NCI-H146 treated with DMSO at 0.1 percent for 48 hours (cell line): ENCODE measurements at regions not wholly inside any gene's neighbourhood (a gene's known extent, or its start where the extent isn't known, plus 50 kb on each side); places are given as distances from the start of the nearest gene placed in this dataset.
A peak's percentile ranks its signal among the peaks of the same experiment; 100 is the strongest.
"Not testable (repeated sequence)": the region's sequence is repeated elsewhere in the genome, so short reads cannot be mapped to it uniquely, and the experiment has no call there.

Experiments
- DNase-seq: peaks from one replicate; lab custom pipeline; 2025; ENCODE audit not compliant: unreplicated experiment; lab: John Stamatoyannopoulos, UW

DNA sequence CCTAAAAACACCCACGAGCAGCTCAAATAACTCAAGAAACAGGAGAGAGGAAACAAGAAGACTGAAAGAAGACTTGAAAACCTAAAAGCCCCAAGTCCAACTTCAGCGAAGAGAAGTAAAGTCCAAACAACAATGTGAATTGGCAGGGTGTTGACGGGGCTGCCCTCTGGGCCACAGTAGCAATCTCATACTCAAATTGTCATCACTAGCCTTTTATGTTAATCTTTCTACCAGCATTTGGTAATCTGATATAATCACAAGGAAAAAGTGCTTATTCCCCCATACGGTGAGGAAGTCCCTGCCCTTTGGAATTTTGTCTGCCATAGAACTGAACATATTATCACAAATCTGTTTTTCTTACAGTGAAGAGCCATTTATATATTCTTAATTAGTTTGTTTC lies 51.5 kb upstream of the IFNE start:
- no peak for DNase-seq

DNA sequence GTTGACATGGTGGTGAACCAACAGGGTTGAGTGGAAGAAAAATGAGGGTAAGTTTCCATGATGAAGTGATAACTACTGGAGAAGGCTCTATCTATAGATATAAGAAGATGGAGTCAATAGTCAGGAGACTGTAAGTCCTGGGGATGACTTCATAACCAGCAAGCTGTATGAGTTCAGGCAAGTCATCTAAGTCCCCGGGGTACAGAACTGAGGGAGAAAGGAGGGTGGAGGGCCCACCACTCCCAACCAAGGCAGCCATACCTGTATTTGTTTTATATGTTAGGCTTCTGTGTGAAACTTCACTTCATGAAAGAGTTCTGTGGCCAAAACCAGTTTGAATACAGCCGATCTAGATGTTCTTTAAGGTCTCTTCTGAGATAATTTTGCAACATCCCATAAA lies 53.3 kb upstream of the IFNE start:
- no peak for DNase-seq

DNA sequence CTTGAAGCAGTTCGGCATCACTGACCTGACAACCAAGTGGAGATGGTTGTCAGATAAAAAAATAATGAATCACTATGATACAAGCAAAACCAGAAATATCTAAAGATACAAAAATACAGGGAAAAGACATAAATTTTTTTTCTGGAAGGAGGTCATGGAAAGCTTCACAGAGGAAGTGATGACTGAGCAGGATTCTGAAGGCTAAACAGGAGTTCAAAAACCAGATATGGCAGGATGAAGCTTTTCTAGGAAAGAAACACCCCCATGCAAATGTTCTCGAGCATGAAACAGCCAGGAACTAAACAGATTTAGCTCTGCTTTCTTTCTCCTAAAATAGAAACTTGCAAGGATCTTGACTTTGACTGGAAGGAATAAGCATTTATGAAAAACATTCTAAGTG lies 60.7 kb upstream of the IFNE start:
- DNase-seq = no peak

DNA sequence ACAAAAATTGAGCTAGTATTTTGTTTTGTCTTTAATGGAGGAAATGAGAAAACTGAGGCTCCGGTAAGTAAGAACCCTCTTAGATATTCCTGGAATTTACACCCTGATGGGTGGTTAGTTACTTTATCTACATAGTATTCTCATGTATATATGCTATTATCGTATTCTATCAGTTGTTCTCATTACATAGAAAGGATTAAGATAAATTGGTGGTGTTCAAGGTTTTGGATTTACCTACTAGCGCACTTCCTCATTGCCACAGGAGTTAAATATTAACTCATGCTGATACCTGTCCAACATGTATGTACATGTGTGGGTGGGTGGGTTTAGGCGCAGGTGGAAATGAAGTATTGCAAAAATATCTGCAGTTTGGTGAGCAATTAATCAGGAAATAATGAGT lies 61.1 kb upstream of the IFNE start:
- DNase-seq = no peak

DNA sequence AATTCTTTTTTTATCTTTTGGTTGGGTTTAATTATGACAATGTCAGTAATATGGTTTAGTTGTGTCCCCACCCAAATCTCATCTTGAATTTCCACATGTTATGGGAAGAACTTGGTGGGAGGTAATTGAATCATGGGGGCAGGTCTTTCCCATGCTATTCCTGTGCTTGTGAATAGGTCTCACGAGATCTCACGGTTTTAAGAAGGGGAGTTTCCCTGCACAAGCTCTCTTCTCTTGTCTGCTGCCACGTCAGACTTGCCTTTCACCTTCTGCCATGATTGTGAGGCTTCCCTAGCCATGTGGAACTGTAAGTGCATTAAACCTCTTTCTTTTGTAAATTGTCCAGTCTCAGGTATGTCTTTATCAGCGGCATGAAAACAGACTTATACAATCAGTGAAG lies 61.7 kb upstream of the IFNE start:
- not testable (repeated sequence) for DNase-seq

DNA sequence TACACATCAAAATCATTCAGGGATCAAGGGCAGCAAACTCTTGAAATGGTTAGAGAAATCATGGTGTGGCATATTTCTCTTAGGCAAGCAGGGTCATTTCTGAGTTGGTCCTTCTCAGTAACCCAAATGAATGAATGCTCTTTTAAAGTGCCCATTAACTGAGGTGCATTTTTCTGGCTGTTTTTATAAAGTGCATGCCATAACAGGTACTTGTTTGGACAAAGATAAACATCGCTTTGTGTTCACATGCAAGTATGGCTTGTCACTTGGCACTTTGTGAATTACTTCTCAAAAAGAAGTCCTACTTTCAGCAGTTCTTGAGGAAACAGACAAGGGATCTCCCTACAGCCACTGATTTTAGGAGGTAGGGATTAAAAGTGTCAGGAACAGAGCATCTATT lies 64.8 kb upstream of the IFNE start:
- DNase-seq = no peak

DNA sequence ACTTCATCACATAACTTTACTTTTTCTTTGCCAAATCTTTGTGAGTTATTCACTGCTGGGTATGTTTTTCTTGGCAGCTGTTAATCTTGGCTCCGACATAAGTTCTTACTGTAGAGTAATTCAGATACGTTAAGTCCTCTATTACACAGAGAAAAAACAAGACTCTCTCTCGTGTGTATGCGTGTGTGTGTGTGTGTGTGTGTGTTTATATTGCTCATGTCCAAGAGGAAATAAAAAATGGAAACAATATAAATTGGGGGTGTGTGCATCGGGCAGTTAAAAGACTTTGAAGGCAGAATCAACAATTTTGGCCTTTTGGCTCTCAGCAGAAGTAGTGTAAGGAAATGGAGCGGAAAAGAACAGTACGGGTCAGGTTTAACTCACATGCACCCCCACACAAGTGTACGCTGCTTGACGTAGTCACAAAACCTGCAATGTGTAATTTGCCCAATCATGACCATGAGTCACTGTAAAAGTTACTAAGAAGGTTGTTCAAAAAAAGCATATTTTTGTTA lies 67.2 kb upstream of the IFNE start:
- no peak for DNase-seq

DNA sequence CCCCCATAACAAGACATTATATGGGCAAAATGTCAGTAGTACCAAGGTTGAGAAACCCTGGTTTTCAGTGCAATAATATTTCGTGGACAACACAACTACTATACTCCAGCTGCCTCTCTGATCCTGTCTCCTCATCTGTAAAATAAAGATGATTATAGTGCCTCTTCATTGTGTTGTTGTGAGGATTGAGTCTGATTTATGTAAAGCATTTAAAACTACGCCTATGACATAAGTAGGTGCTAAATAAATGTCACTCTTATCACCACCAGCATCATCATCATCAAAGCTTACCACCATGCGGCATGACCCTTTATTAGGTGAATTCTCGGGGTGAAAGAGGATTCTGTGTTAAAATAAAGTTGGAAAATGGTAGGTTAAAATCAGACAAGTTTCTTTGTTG lies 67.8 kb upstream of the IFNE start:
- DNase-seq = no peak

DNA sequence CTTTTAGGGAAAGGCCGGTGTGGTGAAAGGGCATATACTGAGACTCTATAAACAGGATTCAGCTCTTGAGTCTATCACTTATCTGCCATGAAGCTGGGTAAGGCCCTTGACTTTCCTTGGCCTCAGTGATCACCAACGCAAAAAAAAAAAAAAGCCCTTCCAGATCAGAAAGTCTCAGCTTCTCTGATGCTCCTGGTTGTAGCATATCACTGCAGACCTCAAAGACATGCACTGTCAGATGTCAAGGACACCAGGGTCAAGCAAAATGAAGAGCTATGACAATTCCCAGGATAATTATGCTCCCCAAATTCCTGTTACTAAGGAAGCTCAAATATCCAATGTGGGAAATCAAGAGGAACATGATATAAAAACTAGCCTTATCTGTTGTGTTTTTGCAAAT lies 68.3 kb upstream of the IFNE start:
- DNase-seq = no peak

DNA sequence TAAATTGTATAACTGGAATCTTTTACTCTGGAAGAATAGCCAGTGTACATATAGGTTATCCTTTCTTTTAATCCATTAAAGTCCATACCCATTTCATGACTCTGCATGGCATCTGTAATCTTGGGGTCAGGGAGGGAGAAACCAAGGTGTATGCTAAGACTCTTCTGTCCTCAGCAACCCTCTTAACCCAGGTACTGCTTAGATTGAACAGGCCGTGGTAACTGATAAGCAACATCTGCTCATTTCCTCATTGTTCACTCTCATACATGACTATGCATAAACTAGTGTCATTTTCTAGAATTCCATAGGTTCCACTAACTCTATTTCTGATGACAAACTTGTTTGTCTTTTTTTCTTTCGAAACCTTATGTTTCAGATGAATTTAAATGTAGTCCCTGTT lies 69.3 kb upstream of the IFNE start:
- DNase-seq = no peak

DNA sequence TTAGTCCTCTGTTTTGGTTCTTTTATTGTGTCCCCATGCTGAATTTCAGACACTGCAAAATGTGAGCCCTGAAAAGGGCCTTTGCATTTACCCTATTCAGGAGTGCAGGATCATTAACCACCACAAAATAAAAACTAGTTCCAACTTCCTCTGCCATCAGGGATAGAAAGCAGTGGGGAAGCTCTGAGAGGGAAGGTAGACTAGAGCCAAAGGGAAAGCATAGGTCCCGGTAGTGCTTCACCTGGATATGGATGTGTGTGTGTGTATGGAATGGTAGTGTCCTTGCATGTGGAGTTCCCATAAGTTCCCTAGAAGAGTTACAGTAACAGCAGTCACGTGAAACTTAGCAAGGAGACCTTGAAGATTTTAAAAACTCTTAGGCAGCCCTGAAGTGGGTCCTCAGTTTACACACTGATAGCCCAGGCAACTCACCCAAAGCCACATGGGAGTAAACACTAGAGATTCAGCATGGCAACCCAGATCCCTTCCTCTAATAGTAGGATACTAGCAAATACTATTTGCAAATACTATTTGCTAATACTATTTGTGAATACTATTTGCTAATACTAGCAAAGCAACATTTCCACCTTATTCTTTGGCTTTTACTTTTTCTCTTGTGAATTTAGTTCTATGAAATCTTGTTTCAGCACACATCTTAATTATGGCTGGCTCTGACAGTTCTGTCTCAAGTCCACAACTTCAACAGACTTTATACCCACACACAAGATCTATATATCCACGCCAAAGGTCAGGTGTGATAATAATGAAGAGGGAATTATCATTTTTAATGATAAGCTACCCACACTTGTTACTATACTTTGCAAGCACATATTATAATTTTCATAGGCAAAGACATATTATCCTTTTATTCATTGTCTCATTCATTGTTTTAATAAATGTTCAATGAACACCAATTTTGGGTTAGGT lies 70.4 kb upstream of the IFNE start:
- no peak for DNase-seq

DNA sequence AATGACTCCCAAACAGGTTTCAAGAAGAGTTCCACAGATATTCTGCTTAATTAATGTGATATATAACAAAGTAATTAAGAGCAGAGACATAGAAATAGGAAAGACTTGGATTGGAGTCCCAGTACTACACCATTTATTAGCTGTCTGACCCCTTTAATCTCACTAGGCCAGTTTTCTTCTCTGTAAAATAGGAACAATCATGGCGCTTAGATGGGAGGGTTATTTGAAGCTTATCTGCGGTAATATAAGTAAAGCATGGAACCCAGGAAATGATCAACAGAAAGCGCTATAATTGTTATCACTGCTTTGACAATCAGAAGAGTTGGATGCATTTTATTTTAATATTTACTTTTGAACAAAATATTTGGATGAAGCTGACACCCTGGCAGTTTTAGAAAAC lies 71.3 kb upstream of the IFNE start:
- no peak for DNase-seq

DNA sequence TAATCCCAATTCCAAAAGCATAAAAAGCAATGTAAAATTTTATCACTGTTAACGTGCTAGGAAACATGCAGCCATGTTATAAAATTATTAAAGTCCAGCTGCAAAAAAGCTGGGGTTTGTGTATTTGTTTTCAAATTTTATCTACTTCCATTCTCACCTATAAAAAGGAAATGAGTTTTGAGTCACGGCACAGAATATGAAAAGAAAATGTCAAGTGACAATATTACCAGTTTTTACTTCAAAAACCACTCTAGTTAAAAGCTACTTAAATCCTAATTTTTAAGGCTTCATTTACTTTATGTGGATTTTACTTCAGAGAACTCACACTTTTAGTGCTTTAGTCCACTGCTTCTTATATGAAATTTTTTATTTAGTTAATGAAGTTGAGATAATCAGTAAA lies 72.7 kb upstream of the IFNE start:
- DNase-seq = no peak

DNA sequence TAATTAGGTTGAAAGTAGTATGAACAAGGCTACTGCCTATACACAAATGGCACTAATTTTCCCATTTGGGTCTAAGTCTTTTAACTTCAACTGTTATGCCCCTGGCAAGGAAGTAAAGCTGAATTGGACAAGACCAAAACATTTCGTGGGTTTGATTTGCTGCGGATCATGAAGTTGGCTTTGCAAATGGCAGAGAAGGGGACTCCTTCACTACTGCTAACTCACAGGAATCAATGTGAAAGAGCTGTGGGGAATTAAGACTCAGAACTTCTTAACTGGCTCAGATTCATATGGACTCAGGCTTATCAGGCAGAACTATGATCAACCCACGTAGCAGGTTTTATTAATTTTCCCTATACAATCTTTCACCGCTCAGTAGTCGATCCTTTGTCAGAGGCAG lies 73.8 kb upstream of the IFNE start:
- no peak for DNase-seq

DNA sequence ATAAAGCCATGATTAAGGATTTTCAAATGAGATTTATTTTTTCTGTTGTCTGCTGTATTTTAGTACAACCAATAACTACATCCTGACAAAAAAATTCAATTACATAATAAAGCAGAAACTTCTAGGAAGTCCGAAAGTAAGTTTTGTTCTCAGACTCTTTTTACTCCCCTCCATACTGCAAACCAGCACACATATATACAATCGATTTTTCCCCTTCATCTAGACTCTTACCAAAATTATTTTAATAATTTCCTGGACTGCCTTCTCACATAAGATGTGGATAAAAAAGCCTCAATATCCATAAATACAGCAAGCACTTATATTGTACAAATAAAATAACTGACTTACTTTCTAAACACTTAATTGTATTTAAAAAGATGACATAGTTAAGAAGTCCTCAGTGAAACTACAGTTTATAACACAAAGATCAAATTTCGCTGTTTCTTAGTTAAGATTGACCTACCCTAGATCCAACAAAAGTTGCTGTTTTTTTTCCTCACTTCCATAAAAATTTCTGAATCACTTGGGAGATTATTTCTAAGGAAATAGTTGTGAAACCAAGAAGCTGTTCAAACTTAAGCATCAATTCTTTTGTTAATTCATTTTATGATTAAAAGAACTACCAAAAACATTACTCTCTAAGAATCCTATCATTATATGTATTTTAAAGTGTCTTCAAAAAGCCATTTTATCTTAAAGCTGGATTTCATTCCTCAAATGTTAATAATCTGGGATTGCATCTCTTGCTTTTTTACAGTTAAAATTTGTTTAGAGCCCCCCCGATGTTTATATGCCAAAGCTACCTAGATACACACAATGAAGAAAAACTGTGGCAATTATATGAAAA lies 74.7 kb upstream of the IFNE start:
- DNase-seq = no peak

DNA sequence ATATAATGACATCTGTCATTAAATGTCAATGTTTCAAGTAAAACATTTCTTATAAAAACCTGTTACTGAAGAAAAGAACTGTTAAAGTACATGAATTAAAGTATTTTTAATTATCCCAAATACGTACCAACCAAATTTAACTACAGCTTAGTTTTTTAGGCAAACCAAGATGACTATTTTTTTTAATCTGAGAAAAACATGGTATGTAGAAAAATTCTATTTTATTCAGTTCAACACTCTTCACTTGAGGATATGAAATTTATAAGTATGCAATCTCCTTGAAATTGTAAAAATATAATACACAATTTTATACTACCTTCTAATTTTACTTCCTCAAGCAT lies 75.3 kb upstream of the IFNE start:
- no peak for DNase-seq

DNA sequence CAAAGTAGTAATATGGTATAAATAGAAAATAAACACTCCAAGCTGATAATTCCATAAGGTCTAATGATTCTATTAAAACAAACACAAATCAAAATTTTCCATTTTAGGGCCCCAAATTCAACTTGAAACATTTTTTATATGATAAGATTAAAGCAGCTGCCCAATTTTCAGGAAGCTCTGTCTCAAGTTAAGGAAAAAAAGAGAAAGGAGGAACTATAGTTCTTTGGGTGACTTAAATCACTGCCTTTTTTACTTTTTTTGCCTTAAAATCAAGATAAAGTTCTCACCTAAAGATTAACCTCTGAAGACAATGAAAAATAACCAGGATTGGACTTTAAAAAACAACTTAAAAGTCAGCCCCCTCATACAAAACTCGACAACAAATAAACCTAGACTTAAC lies 76.0 kb upstream of the IFNE start:
- no peak for DNase-seq

DNA sequence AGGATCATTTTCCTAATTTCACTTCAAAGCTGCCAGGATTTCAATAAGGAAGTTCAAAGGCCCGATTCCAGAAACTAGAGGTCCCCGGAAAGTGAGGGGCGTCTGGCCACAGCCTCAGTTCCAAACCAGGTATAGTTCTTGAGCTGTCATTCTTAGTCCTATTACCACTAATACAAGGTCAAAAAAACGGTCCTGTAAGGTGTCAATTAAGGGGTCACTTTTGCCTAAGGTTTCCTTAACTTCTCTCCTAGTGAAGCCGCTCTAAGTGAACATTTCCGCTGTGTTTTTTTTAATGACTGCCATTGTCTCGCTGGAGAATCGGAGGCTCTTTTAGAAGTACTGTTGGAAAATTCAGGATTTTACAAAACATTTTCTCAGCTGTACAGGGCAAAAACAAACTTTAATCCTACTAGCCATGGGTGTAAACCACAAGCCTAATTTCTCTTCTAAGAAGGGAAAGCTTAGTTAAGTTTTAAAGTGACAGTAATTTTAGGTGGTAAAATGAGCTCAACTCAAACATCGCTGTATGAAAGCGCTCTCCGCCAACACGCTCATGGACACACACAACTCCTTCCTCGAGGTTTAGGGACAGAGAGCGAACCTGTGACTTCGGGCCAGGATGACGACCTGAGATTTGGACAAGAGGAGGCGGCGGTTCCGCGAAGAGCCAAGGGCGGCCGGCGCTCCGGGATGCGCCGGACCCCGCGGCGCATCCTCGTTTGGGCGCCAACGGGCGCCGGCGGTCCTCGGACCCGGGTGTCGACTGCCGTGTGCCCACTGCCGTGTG lies 76.7 kb upstream of the IFNE start:
- DNase-seq = no peak

DNA sequence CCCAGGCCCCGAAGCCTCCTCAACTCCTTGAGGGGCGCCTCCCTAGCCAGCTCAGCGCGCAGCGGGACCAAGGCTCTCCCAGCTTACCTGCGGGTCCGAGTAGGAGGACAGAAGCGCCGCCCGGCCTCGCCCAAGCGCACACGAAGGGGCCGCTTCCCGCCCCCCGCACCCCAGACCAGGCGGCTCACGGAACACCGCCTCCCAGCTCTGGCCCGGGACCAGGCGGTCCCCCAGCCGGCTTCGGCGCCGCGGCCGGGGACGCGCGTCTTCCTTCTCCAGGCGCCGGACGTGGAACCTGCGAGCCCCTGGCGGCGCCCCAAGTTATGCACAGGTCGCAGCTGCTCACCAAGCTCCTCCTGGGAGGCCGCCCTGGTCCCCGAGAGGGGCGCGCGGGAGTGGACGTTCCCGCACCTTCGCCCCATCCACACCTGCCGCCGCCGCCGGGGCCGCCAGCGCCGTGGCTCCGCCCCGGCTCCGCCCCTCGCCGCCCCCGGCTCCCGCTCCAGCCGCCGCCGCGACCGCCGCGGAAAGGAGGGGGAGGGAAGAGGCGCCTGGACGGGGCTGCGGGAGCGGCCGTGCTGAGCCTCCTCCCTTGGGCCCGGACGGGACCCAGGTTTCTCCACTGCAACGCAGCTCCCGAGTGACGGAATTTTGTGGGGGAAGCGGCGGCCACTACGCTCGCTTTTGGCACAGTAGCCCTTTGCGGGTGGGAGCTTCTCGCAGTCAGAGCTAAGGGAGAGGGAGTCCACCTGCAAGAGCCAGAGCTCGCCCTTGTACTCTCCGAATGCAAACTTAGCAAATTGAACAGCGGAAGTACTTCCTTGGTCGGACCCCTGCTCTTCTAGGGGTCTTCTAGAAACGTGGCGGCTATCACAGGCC lies 77.5 kb upstream of the IFNE start:
- peak; percentile 23 for DNase-seq

DNA sequence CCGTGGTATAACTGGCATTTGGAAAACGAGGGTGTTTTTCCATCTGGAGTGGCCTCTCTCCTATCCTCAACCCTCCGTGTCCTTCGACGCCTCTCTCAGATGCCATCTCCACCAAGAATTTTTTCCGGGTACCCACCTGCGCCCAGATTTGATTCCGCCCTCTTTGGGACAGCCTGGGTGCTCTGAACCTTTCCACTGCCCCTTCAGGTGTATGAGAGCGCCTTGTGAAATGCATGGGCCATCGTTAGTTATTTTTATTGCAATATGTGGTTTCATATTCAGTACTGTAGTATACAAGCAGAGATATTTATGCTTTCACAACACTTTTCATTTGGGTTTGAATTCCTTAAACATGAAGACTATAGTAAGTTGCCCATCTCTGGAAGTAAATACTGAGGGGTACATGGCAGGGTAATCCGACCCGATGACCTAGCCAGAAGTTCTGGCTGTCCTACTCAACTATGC lies 78.2 kb upstream of the IFNE start:
- no peak for DNase-seq
